ENCODE measurements at regions not wholly inside any gene's neighbourhood (a gene's known extent, or its start where the extent isn't known, plus 50 kb on each side); places are given as distances from the start of the nearest gene placed in this dataset.
"Not testable (repeated sequence)": the region's sequence is repeated elsewhere in the genome, so short reads cannot be mapped to it uniquely, and the experiment has no call there.

DNA sequence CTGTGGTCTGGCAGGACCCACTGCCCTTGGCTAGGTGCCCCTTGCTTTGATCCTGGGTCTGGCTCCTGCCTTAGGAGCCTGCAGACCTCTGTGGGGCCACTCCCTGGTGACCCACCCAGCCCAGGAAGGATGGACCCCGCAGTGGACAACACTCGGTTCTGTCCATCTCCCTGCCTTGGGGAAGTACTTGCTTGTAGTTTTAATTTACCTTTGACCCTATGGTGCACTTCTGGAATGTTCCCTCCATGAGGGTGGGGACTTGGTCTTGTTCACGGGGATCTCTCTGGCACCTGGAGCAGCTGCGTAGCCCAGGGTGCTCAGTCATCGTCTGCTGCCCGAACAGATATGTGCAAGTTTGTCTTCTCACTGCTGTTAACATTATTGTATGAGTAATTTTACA lies 171.3 kb downstream of the TRIM43 start:
- TF ChIP-seq POLR2A (IDR thresholded peaks at IDR 0.05; ENCODE audit: low read depth, low read length); POLR2AphosphoS5 (IDR thresholded peaks at IDR 0.05; ENCODE audit: insufficient read depth, low read depth, low read length); EZH2 (IDR thresholded peaks at IDR 0.05; ENCODE audit: borderline replicate concordance, low read depth, low read length, severe bottlenecking); MYC (IDR thresholded peaks at IDR 0.05; ENCODE audit: low read depth, low read length): not testable (repeated sequence)
- TF ChIP-seq, protein P1, sequence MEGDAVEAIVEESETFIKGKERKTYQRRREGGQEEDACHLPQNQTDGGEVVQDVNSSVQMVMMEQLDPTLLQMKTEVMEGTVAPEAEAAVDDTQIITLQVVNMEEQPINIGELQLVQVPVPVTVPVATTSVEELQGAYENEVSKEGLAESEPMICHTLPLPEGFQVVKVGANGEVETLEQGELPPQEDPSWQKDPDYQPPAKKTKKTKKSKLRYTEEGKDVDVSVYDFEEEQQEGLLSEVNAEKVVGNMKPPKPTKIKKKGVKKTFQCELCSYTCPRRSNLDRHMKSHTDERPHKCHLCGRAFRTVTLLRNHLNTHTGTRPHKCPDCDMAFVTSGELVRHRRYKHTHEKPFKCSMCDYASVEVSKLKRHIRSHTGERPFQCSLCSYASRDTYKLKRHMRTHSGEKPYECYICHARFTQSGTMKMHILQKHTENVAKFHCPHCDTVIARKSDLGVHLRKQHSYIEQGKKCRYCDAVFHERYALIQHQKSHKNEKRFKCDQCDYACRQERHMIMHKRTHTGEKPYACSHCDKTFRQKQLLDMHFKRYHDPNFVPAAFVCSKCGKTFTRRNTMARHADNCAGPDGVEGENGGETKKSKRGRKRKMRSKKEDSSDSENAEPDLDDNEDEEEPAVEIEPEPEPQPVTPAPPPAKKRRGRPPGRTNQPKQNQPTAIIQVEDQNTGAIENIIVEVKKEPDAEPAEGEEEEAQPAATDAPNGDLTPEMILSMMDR (IDR thresholded peaks at IDR 0.05; ENCODE audit: extremely low read depth in 1 of 2, insufficient read depth in 1 of 2, low read depth in 1 of 2, low read length in 2 of 2): not testable (repeated sequence)
- TF ChIP-seq, protein P2, sequence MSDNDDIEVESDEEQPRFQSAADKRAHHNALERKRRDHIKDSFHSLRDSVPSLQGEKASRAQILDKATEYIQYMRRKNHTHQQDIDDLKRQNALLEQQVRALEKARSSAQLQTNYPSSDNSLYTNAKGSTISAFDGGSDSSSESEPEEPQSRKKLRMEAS (IDR thresholded peaks at IDR 0.05; ENCODE audit: insufficient read depth, insufficient read length): not testable (repeated sequence)

Measured in endothelial cell of umbilical vein (primary cell).